HEK293 (cell line): ENCODE measurements at regions not wholly inside any gene's neighbourhood (a gene's known extent, or its start where the extent isn't known, plus 50 kb on each side); places are given as distances from the start of the nearest gene placed in this dataset.

ENCODE experiments used
- CTCF ChIP-seq: fragments of 450-650 bp; formaldehyde crosslinking; IDR thresholded peaks from 2 replicates; pipeline ENCODE4 v1.5.1; 2016; ENCODE audit warnings: missing biosample characterization, missing genetic modification characterization
- PRDM10 ChIP-seq: fragments of 450-650 bp; formaldehyde crosslinking; IDR thresholded peaks from 2 replicates; pipeline ENCODE4 v1.5.1; 2016; ENCODE audit warnings: missing biosample characterization, missing genetic modification characterization
- SP2 ChIP-seq: fragments of 450-650 bp; formaldehyde crosslinking; IDR thresholded peaks from 2 replicates; pipeline ENCODE4 v1.5.1; 2016; ENCODE audit warnings: missing biosample characterization, missing genetic modification characterization
- ZNF433 ChIP-seq: fragments of 450-650 bp; formaldehyde crosslinking; IDR thresholded peaks from 2 replicates; pipeline ENCODE4 v1.5.1; 2016; ENCODE audit warnings: missing biosample characterization, missing genetic modification characterization, low read depth
- ZNF626 ChIP-seq: fragments of 450-650 bp; sonication (Bioruptor Pico); formaldehyde crosslinking; IDR thresholded peaks from 2 replicates; pipeline ENCODE4 v1.5.1; 2018; ENCODE audit warnings: missing biosample characterization, missing genetic modification characterization, inconsistent platforms

GRCh38 chr1:170340308-170340707 lies 191.7 kb upstream of the GORAB start:
- TF ChIP-seq CTCF (tag by site-specific recombination) (no peak), PRDM10 (tag by site-specific recombination) (no peak), SP2 (tag by site-specific recombination) (no peak), ZNF433 (tag by site-specific recombination) (no peak), ZNF626 (tag by site-specific recombination) (no peak)
